Hepatocyte (in vitro differentiated cells): ENCODE measurements at regions not wholly inside any gene's neighbourhood (a gene's known extent, or its start where the extent isn't known, plus 50 kb on each side); places are given as distances from the start of the nearest gene placed in this dataset.

Experiments used
- EZH2 ChIP-seq: fragments of 200-600 bp; sonication (generic); IDR thresholded peaks from 2 replicates; pipeline ENCODE4 v1.6.1; 2016; ENCODE audit warnings: antibody characterized with exemption, mild to moderate bottlenecking, borderline replicate concordance
- TF ChIP-seq, protein P1 (sequence below): fragments of 200-600 bp; sonication (generic); IDR thresholded peaks from 2 replicates; pipeline ENCODE4 v1.5.1; 2016; ENCODE audit warnings: antibody characterized with exemption, mild to moderate bottlenecking; ENCODE audit not compliant: poor library complexity

- TF ChIP-seq, protein P1, sequence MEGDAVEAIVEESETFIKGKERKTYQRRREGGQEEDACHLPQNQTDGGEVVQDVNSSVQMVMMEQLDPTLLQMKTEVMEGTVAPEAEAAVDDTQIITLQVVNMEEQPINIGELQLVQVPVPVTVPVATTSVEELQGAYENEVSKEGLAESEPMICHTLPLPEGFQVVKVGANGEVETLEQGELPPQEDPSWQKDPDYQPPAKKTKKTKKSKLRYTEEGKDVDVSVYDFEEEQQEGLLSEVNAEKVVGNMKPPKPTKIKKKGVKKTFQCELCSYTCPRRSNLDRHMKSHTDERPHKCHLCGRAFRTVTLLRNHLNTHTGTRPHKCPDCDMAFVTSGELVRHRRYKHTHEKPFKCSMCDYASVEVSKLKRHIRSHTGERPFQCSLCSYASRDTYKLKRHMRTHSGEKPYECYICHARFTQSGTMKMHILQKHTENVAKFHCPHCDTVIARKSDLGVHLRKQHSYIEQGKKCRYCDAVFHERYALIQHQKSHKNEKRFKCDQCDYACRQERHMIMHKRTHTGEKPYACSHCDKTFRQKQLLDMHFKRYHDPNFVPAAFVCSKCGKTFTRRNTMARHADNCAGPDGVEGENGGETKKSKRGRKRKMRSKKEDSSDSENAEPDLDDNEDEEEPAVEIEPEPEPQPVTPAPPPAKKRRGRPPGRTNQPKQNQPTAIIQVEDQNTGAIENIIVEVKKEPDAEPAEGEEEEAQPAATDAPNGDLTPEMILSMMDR, result no peak
- no peak for TF ChIP-seq EZH2
These were observed 384.6 kb downstream of the RRAGC start for GRCh38 chr1:38474738-38475623.
